ENCODE measurements at regions not wholly inside any gene's neighbourhood (a gene's known extent, or its start where the extent isn't known, plus 50 kb on each side); places are given as distances from the start of the nearest gene placed in this dataset.
A peak's percentile ranks its signal among the peaks of the same experiment; 100 is the strongest.

DNA sequence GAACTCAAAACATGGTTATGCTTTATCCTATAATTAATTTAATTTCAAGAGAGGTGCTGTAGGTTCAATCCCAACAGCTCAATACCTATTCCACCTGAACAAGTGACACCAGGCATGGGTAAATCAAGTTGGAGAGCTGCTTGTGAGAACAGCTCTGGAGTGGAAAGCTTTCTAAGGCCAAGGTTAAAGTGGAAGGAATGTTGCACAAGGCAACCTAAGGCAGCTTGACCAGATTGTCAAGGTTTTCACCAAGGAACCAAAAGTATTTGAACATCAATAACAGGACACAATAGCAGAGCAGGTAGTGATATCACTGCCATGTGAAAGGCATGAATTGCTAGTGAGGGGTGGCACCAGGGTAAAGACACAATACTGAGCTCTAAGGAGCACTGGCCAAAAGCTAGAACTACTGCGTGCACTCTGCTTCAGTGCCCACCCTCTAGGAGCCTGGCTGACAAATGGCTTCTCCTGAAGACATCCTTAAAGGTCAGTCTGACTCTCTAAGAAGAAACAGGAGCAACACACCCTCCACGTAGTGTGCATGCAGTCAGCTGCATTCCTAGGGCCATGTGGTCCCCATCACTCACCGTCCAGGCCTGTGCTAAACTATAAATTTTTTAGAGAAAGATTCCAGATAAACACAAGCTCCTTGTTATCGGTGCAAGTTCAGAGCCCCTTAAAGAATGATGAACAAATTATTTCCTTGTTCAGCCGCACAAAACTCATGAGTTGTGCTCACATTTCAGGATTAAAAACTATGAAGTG lies 677.7 kb upstream of the KLF4 start:
- no peak overlapping the region for H3K27ac Mint-ChIP-seq
- no peaks in the 10 kb centered on the region for H3K36me3 Mint-ChIP-seq (ENCODE audit: low read depth)
- no peaks in the 10 kb centered on the region for H3K27me3 Mint-ChIP-seq (ENCODE audit: low read depth, poor library complexity)
- peaks cover 5% of the 10 kb centered on the region for H3K4me1 Mint-ChIP-seq
- H3K4me3 Mint-ChIP-seq = no peak overlapping the region
- no peak for DNase-seq
- peaks cover 2% of the 10 kb centered on the region for H3K9me3 Mint-ChIP-seq
- TF ChIP-seq, protein P1, sequence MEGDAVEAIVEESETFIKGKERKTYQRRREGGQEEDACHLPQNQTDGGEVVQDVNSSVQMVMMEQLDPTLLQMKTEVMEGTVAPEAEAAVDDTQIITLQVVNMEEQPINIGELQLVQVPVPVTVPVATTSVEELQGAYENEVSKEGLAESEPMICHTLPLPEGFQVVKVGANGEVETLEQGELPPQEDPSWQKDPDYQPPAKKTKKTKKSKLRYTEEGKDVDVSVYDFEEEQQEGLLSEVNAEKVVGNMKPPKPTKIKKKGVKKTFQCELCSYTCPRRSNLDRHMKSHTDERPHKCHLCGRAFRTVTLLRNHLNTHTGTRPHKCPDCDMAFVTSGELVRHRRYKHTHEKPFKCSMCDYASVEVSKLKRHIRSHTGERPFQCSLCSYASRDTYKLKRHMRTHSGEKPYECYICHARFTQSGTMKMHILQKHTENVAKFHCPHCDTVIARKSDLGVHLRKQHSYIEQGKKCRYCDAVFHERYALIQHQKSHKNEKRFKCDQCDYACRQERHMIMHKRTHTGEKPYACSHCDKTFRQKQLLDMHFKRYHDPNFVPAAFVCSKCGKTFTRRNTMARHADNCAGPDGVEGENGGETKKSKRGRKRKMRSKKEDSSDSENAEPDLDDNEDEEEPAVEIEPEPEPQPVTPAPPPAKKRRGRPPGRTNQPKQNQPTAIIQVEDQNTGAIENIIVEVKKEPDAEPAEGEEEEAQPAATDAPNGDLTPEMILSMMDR (IDR thresholded peaks at IDR 0.05) = no peak

DNA sequence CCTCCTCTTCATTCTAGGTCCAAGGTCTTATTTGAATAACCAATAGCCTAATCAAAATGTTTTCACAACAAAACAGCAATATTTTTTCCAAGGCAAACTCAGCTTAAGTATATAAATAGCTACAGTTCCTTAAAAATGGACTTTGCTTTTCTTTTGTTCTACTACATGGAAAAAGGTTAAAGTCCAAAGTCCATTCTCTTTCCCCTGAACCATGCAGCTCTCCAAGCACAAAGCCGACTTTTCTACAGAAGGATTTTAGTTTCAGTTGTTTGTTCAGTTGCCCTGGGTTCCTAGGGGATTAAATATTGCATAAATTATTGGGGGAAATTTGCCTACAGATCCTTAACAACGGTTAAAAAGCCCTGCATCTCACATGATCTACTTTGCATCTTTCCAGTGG lies 677.0 kb upstream of the KLF4 start:
- TF ChIP-seq, protein P1 (IDR thresholded peaks at IDR 0.05) = no peak
- no peak for DNase-seq
- H3K9me3 Mint-ChIP-seq = no peaks in the 10 kb centered on the region
- no peak overlapping the region for H3K4me3 Mint-ChIP-seq
- H3K36me3 Mint-ChIP-seq (ENCODE audit: low read depth) = no peaks in the 10 kb centered on the region
- H3K27me3 Mint-ChIP-seq (ENCODE audit: low read depth, poor library complexity) = no peaks in the 10 kb centered on the region
- peak overlapping the region; percentile 25 for H3K27ac Mint-ChIP-seq
- H3K4me1 Mint-ChIP-seq = peaks cover 5% of the 10 kb centered on the region

DNA sequence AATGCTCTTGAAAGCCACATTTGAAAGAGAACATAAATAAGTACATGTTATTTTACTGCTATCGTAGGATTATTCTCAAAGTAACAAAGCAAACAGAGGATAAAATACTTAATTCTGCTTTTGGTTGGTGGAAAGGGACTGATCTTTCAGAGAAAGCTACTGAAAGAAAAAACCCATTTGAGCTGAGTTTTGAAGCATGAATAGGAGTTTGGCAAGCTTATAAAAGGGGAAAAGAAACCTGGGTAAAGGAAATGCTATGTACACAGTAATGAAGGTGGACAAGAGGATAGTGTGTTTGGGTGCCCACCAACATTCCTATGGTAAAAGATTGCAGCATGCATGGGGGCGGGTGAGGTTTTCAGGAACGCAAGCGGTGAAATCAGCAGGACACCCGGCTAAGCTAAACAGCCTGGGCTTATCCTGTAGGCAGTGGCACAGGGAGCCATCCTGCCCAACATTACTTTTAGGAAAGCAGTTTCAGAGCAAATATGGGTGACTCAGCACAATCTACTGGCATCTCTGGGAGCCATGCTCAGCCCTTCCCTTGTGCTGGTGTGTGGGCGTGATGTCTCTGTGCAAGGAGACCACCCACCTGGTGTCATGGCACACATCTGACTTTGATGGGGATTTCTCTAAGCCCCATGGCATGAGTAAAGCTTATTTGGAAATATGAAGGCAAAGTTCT lies 673.9 kb upstream of the KLF4 start:
- H3K36me3 Mint-ChIP-seq (ENCODE audit: low read depth) = no peaks in the 10 kb centered on the region
- TF ChIP-seq, protein P1 (IDR thresholded peaks at IDR 0.05) = no peak
- no peak overlapping the region for H3K27ac Mint-ChIP-seq
- no peak for DNase-seq
- H3K27me3 Mint-ChIP-seq (ENCODE audit: low read depth, poor library complexity) = peaks cover 4% of the 10 kb centered on the region
- no peak overlapping the region for H3K4me3 Mint-ChIP-seq
- H3K4me1 Mint-ChIP-seq = peaks cover 5% of the 10 kb centered on the region
- H3K9me3 Mint-ChIP-seq = no peaks in the 10 kb centered on the region

DNA sequence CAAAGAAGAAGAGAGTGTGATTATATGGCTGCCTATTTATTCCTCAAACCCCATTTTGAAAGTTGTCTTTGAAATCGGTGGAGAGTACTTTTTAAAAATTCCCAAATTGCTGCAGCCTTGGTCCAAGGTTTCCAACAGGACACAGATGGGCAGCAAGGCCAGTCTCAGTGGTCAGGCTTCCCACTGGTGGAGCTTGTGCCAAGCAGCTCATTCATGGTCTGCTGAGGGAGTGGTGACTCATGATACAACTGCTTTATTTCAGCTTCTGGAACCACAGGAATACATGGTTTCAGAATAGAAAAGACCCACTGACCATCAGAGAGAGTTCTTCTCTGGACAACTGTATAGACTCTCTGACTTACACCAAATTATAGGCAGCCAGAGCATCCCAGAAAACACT lies 673.1 kb upstream of the KLF4 start:
- no peak overlapping the region for H3K27ac Mint-ChIP-seq

DNA sequence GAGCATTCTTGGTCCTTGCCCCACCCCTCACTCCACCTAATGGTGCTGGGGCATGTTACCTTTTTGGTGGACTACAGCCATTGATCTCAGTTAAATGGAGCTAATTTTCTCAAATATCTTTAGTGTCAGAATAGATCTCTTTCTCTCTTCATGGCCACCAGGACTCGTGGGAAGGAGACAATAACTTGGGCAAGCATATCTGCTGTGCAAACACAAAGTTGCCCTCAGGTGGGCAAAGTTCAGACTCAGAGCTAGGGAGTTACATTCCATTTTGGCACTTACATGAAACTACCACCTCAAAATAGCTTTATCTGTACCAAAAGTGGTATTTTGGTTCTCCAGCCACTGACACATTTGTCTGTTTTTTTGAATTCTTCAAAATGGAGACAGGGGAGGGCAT lies 671.9 kb upstream of the KLF4 start:
- peaks cover 5% of the 10 kb centered on the region for H3K4me1 Mint-ChIP-seq
- TF ChIP-seq, protein P1 (IDR thresholded peaks at IDR 0.05) = no peak
- H3K9me3 Mint-ChIP-seq = no peaks in the 10 kb centered on the region
- no peak for DNase-seq
- no peaks in the 10 kb centered on the region for H3K36me3 Mint-ChIP-seq (ENCODE audit: low read depth)
- H3K4me3 Mint-ChIP-seq = no peak overlapping the region
- H3K27me3 Mint-ChIP-seq (ENCODE audit: low read depth, poor library complexity) = peaks cover 4% of the 10 kb centered on the region
- H3K27ac Mint-ChIP-seq = no peak overlapping the region

More for the DNA sequence above, 673.1 kb upstream of the KLF4 start:
- H3K4me1 Mint-ChIP-seq = peaks cover 5% of the 10 kb centered on the region
- H3K9me3 Mint-ChIP-seq = no peaks in the 10 kb centered on the region
- peaks cover 4% of the 10 kb centered on the region for H3K27me3 Mint-ChIP-seq (ENCODE audit: low read depth, poor library complexity)
- H3K4me3 Mint-ChIP-seq = no peak overlapping the region
- H3K36me3 Mint-ChIP-seq (ENCODE audit: low read depth) = no peaks in the 10 kb centered on the region
- TF ChIP-seq, protein P1 (IDR thresholded peaks at IDR 0.05) = no peak
- DNase-seq = no peak

All from nephron progenitor cell (in vitro differentiated cells).